ENCODE measurements at regions not wholly inside any gene's neighbourhood (a gene's known extent, or its start where the extent isn't known, plus 50 kb on each side); places are given as distances from the start of the nearest gene placed in this dataset.

GRCh38 chr18:39062426-39062825 is 1496.8 kb upstream of the CELF4 start:
- TF ChIP-seq CTCF (IDR thresholded peaks at IDR 0.05; ENCODE audit: insufficient read depth, low read depth, low read length) (no peak), EZH2 (IDR thresholded peaks at IDR 0.05; ENCODE audit: insufficient read depth, low read length) (no peak)
